Tibial artery (tissue), 4 donors: ENCODE measurements at regions not wholly inside any gene's neighbourhood (a gene's known extent, or its start where the extent isn't known, plus 50 kb on each side); places are given as distances from the start of the nearest gene placed in this dataset.

Source experiments
- DNase-seq, 2 donors: peaks; one replicate each; pipeline ENCODE4 v3.0.0-alpha.2; 2019
- H3K27ac ChIP-seq, 2 donors: fragments of 200-600 bp; sonication (generic) in 1 of 2; 1 replicate in 1 of 2; 2 replicates in 1 of 2; pipeline ENCODE4 v1.5.1; 2018 to 2019; ENCODE audit warnings: mild to moderate bottlenecking in 1 of 2
- H3K27me3 ChIP-seq, 2 donors: fragments of 200-600 bp; sonication (generic) in 1 of 2; one replicate each; pipeline versions ENCODE4 v1.5.1 to v1.6.0; 2016 to 2019
- H3K36me3 ChIP-seq, 3 donors: fragments of 200-600 bp; sonication (generic) in 2 of 3; one replicate each; pipeline ENCODE4 v1.5.1; 2016 to 2019; ENCODE audit warnings: mild to moderate bottlenecking in 2 of 3
- H3K4me1 ChIP-seq, 4 donors: fragments of 200-600 bp; sonication (generic) in 2 of 4; 1 replicate in 3 of 4; 2 replicates in 1 of 4; pipeline ENCODE4 v1.5.1; 2016 to 2019
- H3K4me3 ChIP-seq, 2 donors: fragments of 200-600 bp; sonication (generic) in 1 of 2; 1 replicate in 1 of 2; 2 replicates in 1 of 2; pipeline ENCODE4 v1.5.1; 2018 to 2019; ENCODE audit warnings: mild to moderate bottlenecking in 2 of 2
- H3K9me3 ChIP-seq, 3 donors: fragments of 200-600 bp; sonication (generic) in 1 of 3; one replicate each; pipeline ENCODE4 v1.5.1; 2016 to 2019
- intact Hi-C: fragments of 100-400 bp; cut with DNase I; formaldehyde crosslinking; loops from one replicate; pipeline ENCODE4 v1.15.0; 2023; ENCODE audit warnings: low total_unique reads
- TF ChIP-seq, protein P1 (sequence below), 2 experiments: fragments of 200-600 bp in 1 of 2; fragments of 450-650 bp in 1 of 2; IDR thresholded peaks; one replicate each; pipeline ENCODE4 v1.5.1; 2017 to 2019; ENCODE audit warnings: antibody characterized with exemption in 2 of 2, mild to moderate bottlenecking in 1 of 2, moderate library complexity in 1 of 2

DNA sequence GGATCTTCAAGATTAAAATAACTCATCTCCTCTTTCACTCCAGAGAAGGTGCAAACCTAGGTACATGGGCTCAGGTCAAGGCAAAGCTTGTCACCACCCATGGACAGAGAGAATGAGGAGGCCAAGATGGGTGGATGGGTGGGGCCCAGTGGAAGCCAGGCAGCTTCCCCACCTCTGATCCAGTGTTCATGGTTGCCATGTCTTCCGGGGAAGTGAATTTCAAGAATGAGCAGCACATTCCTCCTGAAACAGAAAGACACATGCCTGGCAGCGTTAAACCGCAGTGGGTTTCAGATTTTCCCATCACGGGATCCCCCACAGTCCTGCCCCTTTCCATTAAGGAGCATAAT lies 301.7 kb downstream of the EIPR1 start:
- intact Hi-C loops = no loop called here
- no peak overlapping the region for H3K27ac ChIP-seq
- DNase-seq = no peak
- no peaks in the 10 kb centered on the region for H3K9me3 ChIP-seq
- no peak overlapping the region for H3K4me3 ChIP-seq
- H3K4me1 ChIP-seq = no peaks in the 10 kb centered on the region
- no peaks in the 10 kb centered on the region for H3K36me3 ChIP-seq
- TF ChIP-seq, protein P1, sequence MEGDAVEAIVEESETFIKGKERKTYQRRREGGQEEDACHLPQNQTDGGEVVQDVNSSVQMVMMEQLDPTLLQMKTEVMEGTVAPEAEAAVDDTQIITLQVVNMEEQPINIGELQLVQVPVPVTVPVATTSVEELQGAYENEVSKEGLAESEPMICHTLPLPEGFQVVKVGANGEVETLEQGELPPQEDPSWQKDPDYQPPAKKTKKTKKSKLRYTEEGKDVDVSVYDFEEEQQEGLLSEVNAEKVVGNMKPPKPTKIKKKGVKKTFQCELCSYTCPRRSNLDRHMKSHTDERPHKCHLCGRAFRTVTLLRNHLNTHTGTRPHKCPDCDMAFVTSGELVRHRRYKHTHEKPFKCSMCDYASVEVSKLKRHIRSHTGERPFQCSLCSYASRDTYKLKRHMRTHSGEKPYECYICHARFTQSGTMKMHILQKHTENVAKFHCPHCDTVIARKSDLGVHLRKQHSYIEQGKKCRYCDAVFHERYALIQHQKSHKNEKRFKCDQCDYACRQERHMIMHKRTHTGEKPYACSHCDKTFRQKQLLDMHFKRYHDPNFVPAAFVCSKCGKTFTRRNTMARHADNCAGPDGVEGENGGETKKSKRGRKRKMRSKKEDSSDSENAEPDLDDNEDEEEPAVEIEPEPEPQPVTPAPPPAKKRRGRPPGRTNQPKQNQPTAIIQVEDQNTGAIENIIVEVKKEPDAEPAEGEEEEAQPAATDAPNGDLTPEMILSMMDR (IDR thresholded peaks at IDR 0.05) = no peak
- peaks cover 0 to 2% of the 10 kb centered on the region in 2 donors for H3K27me3 ChIP-seq

DNA sequence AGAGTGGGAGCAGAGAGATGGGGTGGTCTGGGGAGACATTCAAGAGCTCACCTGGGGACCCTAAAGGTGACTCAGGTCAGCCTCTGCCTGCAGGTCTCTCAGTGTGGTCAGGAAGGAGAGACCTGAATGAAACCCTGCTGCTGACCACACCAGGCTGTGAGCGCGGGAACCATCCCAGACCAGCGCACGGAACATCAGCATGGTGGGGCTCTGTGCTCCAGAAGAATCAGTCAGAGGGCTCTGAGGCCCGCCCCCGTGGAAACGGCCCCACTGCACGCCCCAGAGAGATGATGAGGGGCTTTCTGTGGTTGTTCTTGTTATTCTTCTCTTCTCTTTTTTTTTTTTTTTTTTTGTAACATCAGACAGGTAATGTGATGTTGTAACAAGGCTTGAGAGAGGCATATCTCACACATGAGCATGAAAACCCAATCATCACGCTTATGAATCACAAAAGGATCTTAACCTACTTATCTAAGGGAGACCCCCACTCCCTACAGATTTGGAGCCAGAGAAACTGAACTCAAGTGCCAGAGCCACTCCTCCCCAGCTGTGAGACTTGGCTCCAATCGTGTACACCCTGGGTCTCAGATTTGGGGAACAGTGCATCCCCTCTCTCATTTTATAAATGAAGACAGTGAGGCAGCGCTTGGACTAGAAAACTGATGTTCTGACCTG lies 302.2 kb downstream of the EIPR1 start:
- no peak for DNase-seq
- Histone ChIP-seq H3K4me1 (no peaks in the 10 kb centered on the region), H3K4me3 (no peak overlapping the region), H3K36me3 (no peaks in the 10 kb centered on the region), H3K27me3 (peaks cover 0 to 2% of the 10 kb centered on the region in 2 donors), H3K27ac (no peak overlapping the region), H3K9me3 (no peaks in the 10 kb centered on the region)
- intact Hi-C loops = no loop called here
- TF ChIP-seq, protein P1 (IDR thresholded peaks at IDR 0.05) = no peak

DNA sequence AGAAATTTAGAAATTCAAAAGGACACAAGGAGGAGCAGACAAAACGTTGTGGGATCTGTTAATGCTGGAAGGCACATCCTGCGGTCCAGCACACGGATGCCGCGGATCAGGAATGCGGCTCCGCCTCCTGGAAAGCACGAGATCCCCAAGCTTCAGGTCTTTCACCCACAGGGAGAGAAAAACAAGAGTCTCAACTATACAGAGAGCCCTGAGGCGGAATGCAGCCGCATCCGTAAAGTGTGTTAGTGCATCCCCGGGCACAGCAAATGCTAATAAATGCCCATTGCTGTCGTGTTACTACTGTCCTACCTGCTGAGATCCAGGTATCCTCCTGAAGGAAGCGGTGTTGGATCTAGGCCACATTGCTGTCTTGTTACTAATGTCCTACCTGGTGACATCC lies 303.9 kb downstream of the EIPR1 start:
- Histone ChIP-seq H3K9me3 (no peaks in the 10 kb centered on the region), H3K36me3 (no peaks in the 10 kb centered on the region), H3K4me3 (no peak overlapping the region), H3K27me3 (no peaks in the 10 kb centered on the region), H3K27ac (no peak overlapping the region), H3K4me1 (no peaks in the 10 kb centered on the region)
- intact Hi-C loops = no loop called here
- TF ChIP-seq, protein P1 (IDR thresholded peaks at IDR 0.05) = no peak
- no peak for DNase-seq

DNA sequence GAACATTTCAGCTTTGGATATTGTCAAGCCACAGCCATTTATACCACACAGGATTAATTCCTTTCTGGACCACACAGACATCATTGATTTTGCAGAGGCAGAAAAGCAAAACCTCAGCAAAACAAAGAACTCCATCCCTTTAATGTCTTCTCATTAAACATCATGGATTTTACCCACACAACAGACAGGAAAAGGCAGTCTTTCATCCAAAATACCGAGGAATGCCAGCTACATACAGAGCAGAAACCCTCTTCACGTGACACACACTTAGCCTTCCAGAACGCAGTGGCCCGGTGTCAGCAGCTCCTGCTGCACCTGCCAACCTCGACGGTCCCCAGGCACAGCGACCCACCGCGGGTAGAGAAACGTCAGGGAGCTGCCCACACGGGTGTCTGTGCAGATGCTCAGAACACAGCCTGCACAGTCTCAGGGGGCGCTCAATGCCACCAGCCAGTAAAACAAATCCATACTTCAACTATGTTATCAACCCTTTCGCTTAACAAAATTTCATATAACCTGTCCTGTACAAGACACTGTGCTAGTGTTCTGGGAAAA lies 304.5 kb downstream of the EIPR1 start:
- H3K27me3 ChIP-seq = no peaks in the 10 kb centered on the region
- TF ChIP-seq, protein P1 (IDR thresholded peaks at IDR 0.05) = no peak
- H3K36me3 ChIP-seq = no peaks in the 10 kb centered on the region
- no peaks in the 10 kb centered on the region for H3K4me1 ChIP-seq
- intact Hi-C loops = no loop called here
- H3K4me3 ChIP-seq = no peak overlapping the region
- H3K9me3 ChIP-seq = no peaks in the 10 kb centered on the region
- no peak for DNase-seq
- H3K27ac ChIP-seq = no peak overlapping the region

DNA sequence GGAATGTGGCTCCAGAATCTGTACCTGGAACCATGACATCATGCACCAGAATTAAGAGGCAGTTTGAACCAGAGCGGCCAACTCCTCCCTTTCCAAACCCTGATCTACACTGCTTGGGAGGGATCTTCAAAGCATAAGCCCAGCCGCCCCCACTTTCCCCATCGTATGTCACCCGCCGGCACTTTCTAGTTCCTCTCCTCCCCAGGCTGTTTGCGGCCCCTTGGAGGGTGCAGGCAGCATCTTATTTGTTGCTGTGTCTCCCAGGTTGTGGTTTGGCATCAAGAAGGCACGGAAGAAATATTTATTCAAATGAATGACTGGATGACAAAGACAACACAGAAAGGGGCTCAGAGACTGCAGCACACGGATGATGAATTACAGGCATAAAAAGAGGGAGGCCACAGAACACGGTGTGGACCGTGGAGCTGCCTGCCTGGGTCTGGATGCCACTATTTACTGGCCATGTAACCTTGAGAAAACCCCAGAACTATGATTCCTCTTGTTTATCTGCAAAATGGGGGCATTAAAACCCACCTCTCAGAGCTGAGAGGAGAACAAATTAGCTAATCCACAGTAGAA lies 305.8 kb downstream of the EIPR1 start:
- no peak overlapping the region for H3K4me3 ChIP-seq
- TF ChIP-seq, protein P1 (IDR thresholded peaks at IDR 0.05) = no peak
- H3K4me1 ChIP-seq = no peaks in the 10 kb centered on the region
- no peaks in the 10 kb centered on the region for H3K36me3 ChIP-seq
- H3K27me3 ChIP-seq = no peaks in the 10 kb centered on the region
- intact Hi-C loops = no loop called here
- H3K9me3 ChIP-seq = no peaks in the 10 kb centered on the region
- no peak overlapping the region for H3K27ac ChIP-seq
- no peak for DNase-seq
